ENCODE measurements at regions not wholly inside any gene's neighbourhood (a gene's known extent, or its start where the extent isn't known, plus 50 kb on each side); places are given as distances from the start of the nearest gene placed in this dataset.

DNA sequence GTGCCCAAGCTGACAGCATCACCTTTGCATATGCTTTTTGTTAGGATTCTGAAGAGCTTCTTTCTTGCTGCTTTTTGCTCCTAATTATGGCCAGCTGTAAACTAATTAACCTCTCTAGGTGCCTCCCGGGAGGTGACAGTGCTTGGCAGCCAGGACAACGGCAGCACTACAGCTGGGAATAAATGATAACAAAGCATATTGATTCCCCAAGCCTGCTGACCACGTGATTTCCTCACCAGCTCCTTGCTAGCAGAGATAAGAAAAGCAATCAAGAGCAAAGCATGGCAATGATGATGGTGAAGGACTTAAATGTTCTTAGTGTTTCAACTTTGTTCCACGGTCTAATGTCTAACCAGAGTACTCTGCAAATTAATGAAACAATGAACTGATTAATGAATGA, 1074.4 kb upstream of the GYPC start:
- no peak for DNase-seq (ENCODE audit: low read depth in 1 of 2, low spot score in 1 of 2)
- in situ Hi-C loops (cut with HindIII; ENCODE audit: low pct_unique_long_range_greater_than_20kb, low sequenced_read_pairs) = no loop called here
- TF ChIP-seq JUND (IDR thresholded peaks at IDR 0.05; ENCODE audit: low read depth) = no peak

GRCh38 chr2:125582516-125582915, 1073.4 kb upstream of the GYPC start:
- TF ChIP-seq JUND (IDR thresholded peaks at IDR 0.05; ENCODE audit: low read depth) = no peak
- no peak for DNase-seq (ENCODE audit: low read depth in 1 of 2, low spot score in 1 of 2)
- in situ Hi-C loops (cut with HindIII; ENCODE audit: low pct_unique_long_range_greater_than_20kb, low sequenced_read_pairs) = no loop called here

DNA sequence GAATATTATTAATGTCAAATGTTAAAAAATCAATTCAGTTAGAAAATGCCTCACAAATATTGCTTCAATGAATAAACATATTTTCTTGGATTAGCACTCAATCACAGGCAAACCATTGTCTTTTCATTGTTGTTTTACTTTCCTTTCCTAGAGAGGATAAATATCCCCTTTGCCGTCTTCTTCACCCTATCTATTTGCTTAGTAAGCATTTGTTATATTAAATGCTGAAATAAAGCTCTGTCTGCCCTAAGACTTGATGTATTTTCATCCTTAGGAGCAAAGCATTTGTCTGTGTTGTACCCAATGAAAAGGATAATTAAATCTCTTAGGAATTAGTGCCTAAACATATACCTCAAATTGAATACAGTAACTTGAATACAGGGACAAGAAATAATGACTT, 1071.2 kb upstream of the GYPC start:
- no peak for TF ChIP-seq JUND (IDR thresholded peaks at IDR 0.05; ENCODE audit: low read depth)
- no peak for DNase-seq (ENCODE audit: low read depth in 1 of 2, low spot score in 1 of 2)
- in situ Hi-C loops (cut with HindIII; ENCODE audit: low pct_unique_long_range_greater_than_20kb, low sequenced_read_pairs) = no loop called here

DNA sequence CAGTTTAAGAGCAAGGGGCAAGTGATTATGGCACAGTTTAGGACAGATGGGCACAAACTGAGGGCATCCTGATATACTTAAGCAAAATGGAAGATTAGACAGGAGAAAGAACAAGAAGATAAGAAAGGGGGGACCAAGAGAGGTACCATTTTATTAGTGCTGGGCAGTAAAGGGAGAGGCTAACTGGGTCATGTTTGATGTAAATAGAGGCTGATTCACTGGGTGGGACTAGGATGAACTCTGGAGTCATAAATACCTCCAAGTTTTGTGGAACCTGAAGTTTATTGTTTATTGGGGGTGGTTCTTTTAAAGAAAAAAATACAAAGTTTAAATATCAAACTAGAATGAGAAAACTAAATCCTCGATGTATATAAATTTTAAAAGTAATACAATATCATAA, 1067.2 kb upstream of the GYPC start:
- no peak for DNase-seq (ENCODE audit: low read depth in 1 of 2, low spot score in 1 of 2)
- in situ Hi-C loops (cut with HindIII; ENCODE audit: low pct_unique_long_range_greater_than_20kb, low sequenced_read_pairs) = no loop called here
- TF ChIP-seq JUND (IDR thresholded peaks at IDR 0.05; ENCODE audit: low read depth) = no peak

- no peak for DNase-seq (ENCODE audit: low read depth in 1 of 2, low spot score in 1 of 2)
- no peak for TF ChIP-seq JUND (IDR thresholded peaks at IDR 0.05; ENCODE audit: low read depth)
- in situ Hi-C loops (cut with HindIII; ENCODE audit: low pct_unique_long_range_greater_than_20kb, low sequenced_read_pairs) = no loop called here
Observed at GRCh38 chr2:125591954-125592353, 1064.0 kb upstream of the GYPC start.

DNA sequence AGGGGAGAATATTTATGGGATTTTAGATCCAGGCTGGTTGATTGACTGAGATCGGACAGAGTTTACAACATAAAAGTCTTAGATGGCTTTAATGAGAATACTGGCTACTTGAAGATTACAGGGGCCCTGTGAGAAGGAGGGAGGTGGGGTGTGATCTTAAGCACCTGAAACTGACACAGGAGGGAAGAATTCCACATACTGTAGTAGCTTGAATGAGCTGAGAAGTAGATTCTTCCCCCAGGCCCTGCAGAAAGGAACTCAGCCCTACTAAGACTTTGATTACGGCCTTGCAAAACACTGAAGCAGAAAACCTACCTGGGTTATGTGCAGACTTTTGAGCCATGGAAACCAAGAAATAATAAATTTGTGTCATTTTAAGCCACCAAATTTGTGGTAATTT, 1062.9 kb upstream of the GYPC start:
- no peak for TF ChIP-seq JUND (IDR thresholded peaks at IDR 0.05; ENCODE audit: low read depth)
- DNase-seq (ENCODE audit: low read depth in 1 of 2, low spot score in 1 of 2) = no peak
- in situ Hi-C loops (cut with HindIII; ENCODE audit: low pct_unique_long_range_greater_than_20kb, low sequenced_read_pairs) = no loop called here

- TF ChIP-seq JUND (IDR thresholded peaks at IDR 0.05; ENCODE audit: low read depth) = no peak
- in situ Hi-C loops (cut with HindIII; ENCODE audit: low pct_unique_long_range_greater_than_20kb, low sequenced_read_pairs) = no loop called here
- DNase-seq (ENCODE audit: low read depth in 1 of 2, low spot score in 1 of 2) = peak in 1 of 2 experiments; percentile 1
Observed at GRCh38 chr2:125596612-125597011, 1059.3 kb upstream of the GYPC start.

DNA sequence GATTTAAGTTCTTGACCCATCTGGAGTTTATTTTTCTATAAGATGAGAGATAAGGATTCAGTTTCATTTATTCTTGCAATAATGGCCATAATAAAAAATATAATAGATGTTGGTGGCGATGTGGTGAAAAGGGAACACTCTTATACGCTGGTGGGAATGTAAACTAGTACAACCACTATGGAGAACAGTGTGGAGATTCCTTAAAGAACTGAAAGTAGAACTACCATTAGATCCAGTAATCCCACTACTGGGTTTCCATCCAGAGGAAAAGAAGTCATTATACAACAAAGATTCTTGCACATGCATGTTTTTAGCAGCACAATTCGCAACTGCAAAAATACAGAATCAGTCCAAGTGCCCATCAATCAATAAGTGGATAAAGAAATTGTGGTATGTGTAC, 1040.5 kb upstream of the GYPC start:
- TF ChIP-seq JUND (IDR thresholded peaks at IDR 0.05; ENCODE audit: low read depth) = no peak
- in situ Hi-C loops (cut with HindIII; ENCODE audit: low pct_unique_long_range_greater_than_20kb, low sequenced_read_pairs) = no loop called here
- DNase-seq (ENCODE audit: low read depth in 1 of 2, low spot score in 1 of 2) = no peak

DNA sequence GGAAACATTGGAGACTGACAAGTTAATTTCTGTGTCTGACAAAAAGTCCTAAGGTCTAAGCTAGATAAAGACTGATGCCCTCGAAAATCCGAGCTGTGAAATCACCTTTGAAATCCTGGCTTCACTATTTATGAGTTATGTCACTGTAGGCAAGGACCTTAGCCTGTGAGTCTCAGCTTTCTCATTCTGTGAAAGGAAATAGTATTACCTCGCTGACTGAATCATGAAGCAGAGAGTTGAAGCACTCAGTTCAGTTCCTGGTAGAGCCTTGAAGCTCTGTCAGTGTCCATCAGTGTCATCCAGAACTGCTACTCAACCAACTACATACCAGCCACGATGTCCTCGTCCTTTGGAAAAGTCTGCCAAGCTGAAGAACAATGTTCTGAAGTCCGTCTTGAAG, 1025.6 kb upstream of the GYPC start:
- TF ChIP-seq JUND (IDR thresholded peaks at IDR 0.05; ENCODE audit: low read depth) = no peak
- no peak for DNase-seq (ENCODE audit: low read depth in 1 of 2, low spot score in 1 of 2)
- in situ Hi-C loops (cut with HindIII; ENCODE audit: low pct_unique_long_range_greater_than_20kb, low sequenced_read_pairs) = no loop called here

DNA sequence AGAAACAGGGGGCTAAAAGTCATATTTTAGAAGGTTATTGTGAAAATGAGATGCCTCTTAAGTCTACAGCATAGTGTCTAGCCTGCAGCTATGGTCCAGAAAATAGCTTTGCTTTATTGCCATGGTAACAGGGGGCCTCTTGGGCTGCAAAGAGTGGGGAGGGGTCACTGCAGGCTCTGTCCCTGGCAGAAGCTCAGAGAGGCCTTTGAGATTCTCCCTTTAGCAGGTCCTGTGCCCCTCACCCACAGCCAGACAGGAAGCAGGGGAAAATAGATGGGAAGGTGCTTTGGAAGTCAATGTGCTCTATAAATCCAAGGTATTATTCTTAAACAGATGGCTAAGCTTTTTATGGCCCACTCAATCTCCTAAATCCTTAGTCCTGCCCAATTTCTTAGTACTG, 1021.3 kb upstream of the GYPC start:
- no peak for DNase-seq (ENCODE audit: low read depth in 1 of 2, low spot score in 1 of 2)
- in situ Hi-C loops (cut with HindIII; ENCODE audit: low pct_unique_long_range_greater_than_20kb, low sequenced_read_pairs) = no loop called here
- TF ChIP-seq JUND (IDR thresholded peaks at IDR 0.05; ENCODE audit: low read depth) = no peak

- no peak for TF ChIP-seq JUND (IDR thresholded peaks at IDR 0.05; ENCODE audit: low read depth)
- DNase-seq (ENCODE audit: low read depth in 1 of 2, low spot score in 1 of 2) = no peak
- in situ Hi-C loops (cut with HindIII; ENCODE audit: low pct_unique_long_range_greater_than_20kb, low sequenced_read_pairs) = no loop called here
Observed at GRCh38 chr2:125638345-125638744, 1017.6 kb upstream of the GYPC start.

GRCh38 chr2:125642032-125642431, 1013.9 kb upstream of the GYPC start:
- in situ Hi-C loops (cut with HindIII; ENCODE audit: low pct_unique_long_range_greater_than_20kb, low sequenced_read_pairs) = no loop called here
- TF ChIP-seq JUND (IDR thresholded peaks at IDR 0.05; ENCODE audit: low read depth) = no peak
- no peak for DNase-seq (ENCODE audit: low read depth in 1 of 2, low spot score in 1 of 2)

DNA sequence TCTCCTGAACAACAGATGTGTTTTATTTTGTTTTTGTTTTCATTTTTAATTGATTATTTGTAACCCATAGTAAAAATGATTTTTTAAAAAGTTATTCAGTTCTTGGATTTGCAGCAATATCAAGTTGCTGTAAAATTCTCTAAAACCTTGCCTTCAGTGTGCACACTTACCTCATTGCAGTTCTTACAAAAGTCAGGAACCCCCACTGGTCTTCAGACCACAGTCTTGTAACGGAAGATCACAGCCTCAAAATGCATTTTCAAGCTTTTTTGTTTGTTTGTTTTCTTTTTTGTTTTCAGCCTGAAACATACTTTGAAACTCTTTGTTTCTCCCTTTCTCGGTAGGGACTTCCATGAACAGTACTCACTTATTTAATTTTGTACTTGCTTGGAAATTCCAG, 1012.8 kb upstream of the GYPC start:
- in situ Hi-C loops (cut with HindIII; ENCODE audit: low pct_unique_long_range_greater_than_20kb, low sequenced_read_pairs) = no loop called here
- no peak for TF ChIP-seq JUND (IDR thresholded peaks at IDR 0.05; ENCODE audit: low read depth)
- no peak for DNase-seq (ENCODE audit: low read depth in 1 of 2, low spot score in 1 of 2)

GRCh38 chr2:125643585-125643984, 1012.4 kb upstream of the GYPC start:
- DNase-seq (ENCODE audit: low read depth in 1 of 2, low spot score in 1 of 2) = no peak
- no peak for TF ChIP-seq JUND (IDR thresholded peaks at IDR 0.05; ENCODE audit: low read depth)
- in situ Hi-C loops (cut with HindIII; ENCODE audit: low pct_unique_long_range_greater_than_20kb, low sequenced_read_pairs) = no loop called here

DNA sequence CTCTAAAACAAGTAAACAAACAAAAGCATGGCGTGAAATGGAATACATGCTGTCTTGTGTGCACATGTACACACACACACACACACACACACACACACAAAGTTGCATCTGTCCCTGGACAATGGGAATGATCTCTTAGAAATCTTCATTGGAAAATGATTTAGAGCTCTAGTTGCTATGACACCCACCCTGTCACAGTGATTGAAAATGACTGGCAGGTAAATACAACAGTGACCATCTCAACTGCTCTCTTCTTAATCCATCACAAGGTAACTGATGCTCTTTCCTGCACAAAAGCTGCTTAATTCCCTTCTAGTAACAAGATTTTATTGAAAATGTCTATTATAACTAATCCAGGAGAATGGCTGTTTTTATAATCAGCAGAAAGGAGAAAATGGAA, 1011.7 kb upstream of the GYPC start:
- no peak for DNase-seq (ENCODE audit: low read depth in 1 of 2, low spot score in 1 of 2)
- in situ Hi-C loops (cut with HindIII; ENCODE audit: low pct_unique_long_range_greater_than_20kb, low sequenced_read_pairs) = no loop called here
- TF ChIP-seq JUND (IDR thresholded peaks at IDR 0.05; ENCODE audit: low read depth) = no peak

Data from T47D (cell line).